Parathyroid adenoma (tissue), 2 donors: ENCODE measurements at regions not wholly inside any gene's neighbourhood (a gene's known extent, or its start where the extent isn't known, plus 50 kb on each side); places are given as distances from the start of the nearest gene placed in this dataset.
A peak's percentile ranks its signal among the peaks of the same experiment; 100 is the strongest.

Experiments used
- H2AFZ ChIP-seq: fragments of 300-600 bp; sonication (generic); one replicate; pipeline ENCODE4 v1.7.0; 2017; ENCODE audit warnings: antibody characterized with exemption, mild to moderate bottlenecking
- H3K27ac ChIP-seq: fragments of 300-600 bp; sonication (generic); one replicate; pipeline ENCODE4 v1.7.0; 2017
- H3K27me3 ChIP-seq: fragments of 300-600 bp; sonication (generic); one replicate; pipeline ENCODE4 v1.7.0; 2017; ENCODE audit warnings: low read length; ENCODE audit not compliant: control insufficient read depth, insufficient read depth
- H3K36me3 ChIP-seq: fragments of 300-600 bp; sonication (generic); one replicate; pipeline ENCODE4 v1.7.0; 2017; ENCODE audit warnings: low read length; ENCODE audit not compliant: control insufficient read depth, insufficient read depth
- H3K4me1 ChIP-seq: fragments of 300-600 bp; sonication (generic); one replicate; pipeline ENCODE4 v1.7.0; 2017; ENCODE audit warnings: control low read depth
- H3K4me2 ChIP-seq: fragments of 300-600 bp; sonication (generic); one replicate; pipeline ENCODE4 v1.7.0; 2017; ENCODE audit warnings: low read length
- H3K4me3 ChIP-seq: fragments of 300-600 bp; sonication (generic); one replicate; pipeline ENCODE4 v1.7.0; 2017; ENCODE audit warnings: low read depth, low read length
- H3K79me2 ChIP-seq: fragments of 300-600 bp; sonication (generic); one replicate; pipeline ENCODE4 v1.7.0; 2017; ENCODE audit warnings: control low read depth
- H3K9ac ChIP-seq: fragments of 300-600 bp; sonication (generic); one replicate; pipeline ENCODE4 v1.7.0; 2017; ENCODE audit warnings: mild to moderate bottlenecking
- H3K9me3 ChIP-seq: fragments of 300-600 bp; sonication (generic); one replicate; pipeline ENCODE4 v1.7.0; 2017; ENCODE audit warnings: low read length; ENCODE audit not compliant: control insufficient read depth
- CTCF ChIP-seq: fragments of 300-600 bp; sonication (generic); IDR thresholded peaks from one replicate; pipeline ENCODE4 v1.7.0; 2017; ENCODE audit warnings: antibody characterized with exemption, mild to moderate bottlenecking
- donor health status: primary hyperparathyroidism.

- Histone ChIP-seq H3K4me3 (no peak overlapping the region), H3K27me3 (no peaks in the 10 kb centered on the region), H3K9me3 (no peaks in the 10 kb centered on the region), H3K36me3 (no peaks in the 10 kb centered on the region), H3K4me1 (no peaks in the 10 kb centered on the region), H2AFZ (no peak overlapping the region), H3K4me2 (no peak overlapping the region), H3K27ac (no peak overlapping the region), H3K79me2 (no peaks in the 10 kb centered on the region), H3K9ac (no peak overlapping the region)
- TF ChIP-seq CTCF, result no peak
Observed at GRCh38 chr3:69442771-69443311, 57.0 kb upstream of the FRMD4B start.

DNA sequence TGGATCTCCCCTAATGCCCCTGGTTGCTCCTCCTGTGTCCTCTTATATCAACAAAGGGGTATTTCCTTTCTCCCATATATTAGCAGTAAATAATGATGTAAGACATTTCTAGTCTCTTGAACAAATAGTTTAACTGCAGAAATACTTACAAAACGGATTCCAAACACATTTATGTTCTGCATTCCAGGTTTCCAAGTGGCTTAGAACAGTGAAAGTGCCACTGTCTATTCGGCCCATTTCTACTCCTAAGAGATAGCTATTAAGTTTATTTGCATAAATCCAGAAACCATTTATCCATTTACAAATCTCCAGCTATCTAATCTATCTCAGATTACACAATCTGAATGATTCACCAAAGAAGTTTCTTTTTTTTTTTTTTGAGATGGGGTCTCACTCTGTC lies 55.8 kb upstream of the FRMD4B start:
- TF ChIP-seq CTCF, result no peak
- Histone ChIP-seq H3K4me1 (no peaks in the 10 kb centered on the region), H3K4me2 (no peak overlapping the region), H3K9me3 (no peaks in the 10 kb centered on the region), H2AFZ (no peak overlapping the region), H3K79me2 (no peaks in the 10 kb centered on the region), H3K9ac (no peak overlapping the region), H3K27ac (no peak overlapping the region), H3K27me3 (no peaks in the 10 kb centered on the region), H3K36me3 (no peaks in the 10 kb centered on the region), H3K4me3 (no peak overlapping the region)

GRCh38 chr3:69441040-69441439 lies 55.2 kb upstream of the FRMD4B start:
- Histone ChIP-seq H3K9me3 (no peaks in the 10 kb centered on the region), H3K9ac (no peak overlapping the region), H3K4me2 (no peak overlapping the region), H3K4me1 (no peaks in the 10 kb centered on the region), H3K4me3 (no peak overlapping the region), H3K27ac (no peak overlapping the region), H3K36me3 (no peaks in the 10 kb centered on the region), H3K27me3 (no peaks in the 10 kb centered on the region), H3K79me2 (no peaks in the 10 kb centered on the region), H2AFZ (no peak overlapping the region)
- no peak for TF ChIP-seq CTCF

GRCh38 chr3:69439643-69440270 lies 53.9 kb upstream of the FRMD4B start:
- H3K4me3 ChIP-seq, result no peak overlapping the region
- H3K36me3 ChIP-seq, result no peaks in the 10 kb centered on the region
- peak overlapping the region; percentile 23 for H2AFZ ChIP-seq
- peak; percentile 36 for TF ChIP-seq CTCF
- no peaks in the 10 kb centered on the region for H3K9me3 ChIP-seq
- no peaks in the 10 kb centered on the region for H3K27me3 ChIP-seq
- H3K9ac ChIP-seq, result no peak overlapping the region
- no peaks in the 10 kb centered on the region for H3K79me2 ChIP-seq
- no peak overlapping the region for H3K27ac ChIP-seq
- H3K4me1 ChIP-seq, result no peaks in the 10 kb centered on the region
- no peak overlapping the region for H3K4me2 ChIP-seq

GRCh38 chr3:69438476-69438875 lies 52.6 kb upstream of the FRMD4B start:
- Histone ChIP-seq H3K36me3 (no peaks in the 10 kb centered on the region), H3K4me1 (no peaks in the 10 kb centered on the region), H3K9ac (no peak overlapping the region), H3K9me3 (no peaks in the 10 kb centered on the region), H3K27me3 (no peaks in the 10 kb centered on the region), H3K27ac (no peak overlapping the region), H3K4me3 (no peak overlapping the region), H2AFZ (no peak overlapping the region), H3K4me2 (no peak overlapping the region), H3K79me2 (no peaks in the 10 kb centered on the region)
- no peak for TF ChIP-seq CTCF
